ENCODE measurements at regions not wholly inside any gene's neighbourhood (a gene's known extent, or its start where the extent isn't known, plus 50 kb on each side); places are given as distances from the start of the nearest gene placed in this dataset.
"Not testable (repeated sequence)": the region's sequence is repeated elsewhere in the genome, so short reads cannot be mapped to it uniquely, and the experiment has no call there.

- no peaks in the 10 kb centered on the region for H3K27me3 Mint-ChIP-seq (ENCODE audit: unreplicated experiment)
- no peak for TF ChIP-seq CTCF (IDR thresholded peaks at IDR 0.05; ENCODE audit: partially characterized antibody, unreplicated experiment)
These were observed 245.5 kb downstream of the S1PR1 start for GRCh38 chr1:101482306-101482705.

GRCh38 chr1:101483982-101484688, 247.3 kb downstream of the S1PR1 start:
- Mint-ChIP-seq H3K36me3 (ENCODE audit: unreplicated experiment) (no peaks in the 10 kb centered on the region), H3K9me3 (ENCODE audit: unreplicated experiment) (no peaks in the 10 kb centered on the region), H3K4me1 (ENCODE audit: low read depth, unreplicated experiment) (no peaks in the 10 kb centered on the region), H3K4me3 (ENCODE audit: unreplicated experiment) (no peak overlapping the region), H3K27me3 (ENCODE audit: unreplicated experiment) (no peaks in the 10 kb centered on the region), H3K27ac (ENCODE audit: unreplicated experiment) (no peak overlapping the region)
- no peak for TF ChIP-seq CTCF (IDR thresholded peaks at IDR 0.05; ENCODE audit: partially characterized antibody, unreplicated experiment)
- no peak for DNase-seq

More at GRCh38 chr1:101482306-101482705, 245.5 kb downstream of the S1PR1 start:
- Mint-ChIP-seq H3K4me3 (ENCODE audit: unreplicated experiment) (no peak overlapping the region), H3K36me3 (ENCODE audit: unreplicated experiment) (no peaks in the 10 kb centered on the region), H3K9me3 (ENCODE audit: unreplicated experiment) (no peaks in the 10 kb centered on the region), H3K4me1 (ENCODE audit: low read depth, unreplicated experiment) (no peaks in the 10 kb centered on the region), H3K27ac (ENCODE audit: unreplicated experiment) (no peak overlapping the region)
- no peak for DNase-seq

- no peak overlapping the region for H3K4me3 Mint-ChIP-seq (ENCODE audit: unreplicated experiment)
- no peaks in the 10 kb centered on the region for H3K9me3 Mint-ChIP-seq (ENCODE audit: unreplicated experiment)
- peaks cover 4% of the 10 kb centered on the region for H3K36me3 Mint-ChIP-seq (ENCODE audit: unreplicated experiment)
- TF ChIP-seq CTCF (IDR thresholded peaks at IDR 0.05; ENCODE audit: partially characterized antibody, unreplicated experiment) = no peak
- H3K27me3 Mint-ChIP-seq (ENCODE audit: unreplicated experiment) = no peaks in the 10 kb centered on the region
- DNase-seq = no peak
- H3K4me1 Mint-ChIP-seq (ENCODE audit: low read depth, unreplicated experiment) = no peaks in the 10 kb centered on the region
- no peak overlapping the region for H3K27ac Mint-ChIP-seq (ENCODE audit: unreplicated experiment)
These were observed 248.0 kb downstream of the S1PR1 start for GRCh38 chr1:101484689-101485338.

- Mint-ChIP-seq H3K36me3 (ENCODE audit: unreplicated experiment) (peaks cover 9% of the 10 kb centered on the region), H3K27ac (ENCODE audit: unreplicated experiment) (no peak overlapping the region), H3K4me3 (ENCODE audit: unreplicated experiment) (no peak overlapping the region), H3K4me1 (ENCODE audit: low read depth, unreplicated experiment) (no peaks in the 10 kb centered on the region), H3K27me3 (ENCODE audit: unreplicated experiment) (no peaks in the 10 kb centered on the region), H3K9me3 (ENCODE audit: unreplicated experiment) (no peaks in the 10 kb centered on the region)
- DNase-seq = no peak
- no peak for TF ChIP-seq CTCF (IDR thresholded peaks at IDR 0.05; ENCODE audit: partially characterized antibody, unreplicated experiment)
These were observed 248.9 kb downstream of the S1PR1 start for GRCh38 chr1:101485712-101486111.

- H3K4me3 Mint-ChIP-seq (ENCODE audit: unreplicated experiment); H3K9me3 Mint-ChIP-seq (ENCODE audit: unreplicated experiment); H3K27me3 Mint-ChIP-seq (ENCODE audit: unreplicated experiment); DNase-seq; H3K4me1 Mint-ChIP-seq (ENCODE audit: low read depth, unreplicated experiment); H3K36me3 Mint-ChIP-seq (ENCODE audit: unreplicated experiment); H3K27ac Mint-ChIP-seq (ENCODE audit: unreplicated experiment): not testable (repeated sequence)
These were observed 255.3 kb downstream of the S1PR1 start for GRCh38 chr1:101492144-101492543.

- H3K27me3 Mint-ChIP-seq (ENCODE audit: unreplicated experiment); H3K36me3 Mint-ChIP-seq (ENCODE audit: unreplicated experiment); H3K4me1 Mint-ChIP-seq (ENCODE audit: low read depth, unreplicated experiment); DNase-seq; H3K9me3 Mint-ChIP-seq (ENCODE audit: unreplicated experiment); H3K4me3 Mint-ChIP-seq (ENCODE audit: unreplicated experiment); H3K27ac Mint-ChIP-seq (ENCODE audit: unreplicated experiment): not testable (repeated sequence)
These were observed 257.1 kb downstream of the S1PR1 start for GRCh38 chr1:101493920-101494319.

Data from glutamatergic neuron (in vitro differentiated cells).